C4-2B (cell line): ENCODE measurements at regions not wholly inside any gene's neighbourhood (a gene's known extent, or its start where the extent isn't known, plus 50 kb on each side); places are given as distances from the start of the nearest gene placed in this dataset.

ENCODE experiments used
- CTCF ChIP-seq: fragments of 450-650 bp; conservative IDR thresholded peaks from 2 replicates; pipeline ENCODE4 v1.5.1; 2017; ENCODE audit warnings: mild to moderate bottlenecking
- ZFX ChIP-seq: fragments of 450-650 bp; IDR thresholded peaks from 2 replicates; pipeline ENCODE4 v1.6.1; 2017

GRCh38 chr4:19557161-19557560, 694.5 kb upstream of the SLIT2 start:
- no peak for TF ChIP-seq CTCF
- TF ChIP-seq ZFX = no peak
